Testis (tissue), 2 donors: ENCODE measurements at regions not wholly inside any gene's neighbourhood (a gene's known extent, or its start where the extent isn't known, plus 50 kb on each side); places are given as distances from the start of the nearest gene placed in this dataset.

ENCODE experiments used
- CTCF ChIP-seq, 3 experiments: fragments of 450-650 bp in 2 of 3; fragments of 200-600 bp in 1 of 3; sonication (generic) in 1 of 3; IDR thresholded peaks; one replicate each; pipeline ENCODE4 v1.5.1; 2016 to 2019; ENCODE audit warnings: antibody characterized with exemption in 3 of 3, mild to moderate bottlenecking in 2 of 3, moderate library complexity in 1 of 3
- POLR2A ChIP-seq: fragments of 450-650 bp; IDR thresholded peaks from one replicate; pipeline ENCODE4 v1.6.1; 2017; ENCODE audit warnings: antibody characterized with exemption, mild to moderate bottlenecking, moderate library complexity

- no peak for TF ChIP-seq CTCF (IDR thresholded peaks at IDR 0.05)
- TF ChIP-seq POLR2A: no peak
Measured at GRCh38 chr20:12086359-12086758, 168.7 kb downstream of the BTBD3 start.
